Heart right ventricle (tissue), 16 donors: ENCODE measurements at regions not wholly inside any gene's neighbourhood (a gene's known extent, or its start where the extent isn't known, plus 50 kb on each side); places are given as distances from the start of the nearest gene placed in this dataset.
A peak's percentile ranks its signal among the peaks of the same experiment; 100 is the strongest.

Experiments used
- ATAC-seq, 8 donors: fragments of 200-7000 bp; cut with Tn5 transposase; one replicate each; pipeline ENCODE4 v1.9.1; 2020; ENCODE audit warnings: mild to moderate bottlenecking in 8 of 8, moderate library complexity in 8 of 8, moderate number of reproducible peaks in 1 of 8
- DNase-seq, 2 donors: peaks; one replicate each; pipeline ENCODE4 v3.0.0-alpha.2; 2020
- H3K27ac ChIP-seq, 10 donors: fragments of 200-600 bp; sonication (generic) in 2 of 10; one replicate each; pipeline versions ENCODE4 v1.5.0 to v1.8.0; 2020 to 2022; ENCODE audit warnings: mild to moderate bottlenecking in 3 of 10
- H3K27me3 ChIP-seq, 7 donors: fragments of 200-600 bp; one replicate each; pipeline ENCODE4 v1.8.0; 2021 to 2022; ENCODE audit warnings: mild to moderate bottlenecking in 2 of 7
- H3K36me3 ChIP-seq, 9 donors: fragments of 200-600 bp; sonication (generic) in 1 of 9; one replicate each; pipeline versions ENCODE4 v1.5.0 to v1.8.0; 2020 to 2022; ENCODE audit warnings: mild to moderate bottlenecking in 2 of 9
- H3K4me1 ChIP-seq, 9 donors: fragments of 200-600 bp; sonication (generic) in 1 of 9; one replicate each; pipeline versions ENCODE4 v1.5.0 to v1.8.0; 2020 to 2022; ENCODE audit warnings: mild to moderate bottlenecking in 4 of 9
- H3K4me3 ChIP-seq, 10 donors: fragments of 200-600 bp; sonication (generic) in 2 of 10; one replicate each; pipeline versions ENCODE4 v1.5.0 to v1.8.0; 2020 to 2022; ENCODE audit warnings: mild to moderate bottlenecking in 7 of 10, moderate library complexity in 2 of 10
- H3K9me3 ChIP-seq, 11 donors: fragments of 200-600 bp in 10 of 11; sonication (generic) in 2 of 11; one replicate each; pipeline versions ENCODE4 v1.5.0 to v1.8.0; 2013 to 2022; ENCODE audit warnings: mild to moderate bottlenecking in 2 of 11, control low read depth in 1 of 11, moderate library complexity in 1 of 11
- CTCF ChIP-seq, 9 donors: fragments of 200-600 bp; sonication (generic) in 2 of 9; IDR thresholded peaks; one replicate each; pipeline versions ENCODE4 v1.5.0 to v1.8.0; 2021 to 2022; ENCODE audit warnings: antibody characterized with exemption in 9 of 9, mild to moderate bottlenecking in 5 of 9, moderate library complexity in 1 of 9
- WGBS, 2 donors: extraction: QIAGEN DNeasy Blood & Tissue Kit; methylation state at CpG; one replicate each; pipeline ENCODE4 v1.1.7; 2013; ENCODE audit warnings: inconsistent platforms in 1 of 2; 5-methylcytosine and 5-hydroxymethylcytosine counted together
- intact Hi-C, 10 donors: fragments of 100-400 bp; cut with DNase I; formaldehyde crosslinking; loops; one replicate each; pipeline versions ENCODE4 v1.11.1 to v1.14.2; 2022
- donor health status: Arrhythmogenic right ventricular cardiomyopathy.
- donor health status: ischemic (EF 13 %, LVEDD 7.1; RV severe dilation, severe dysfunction).
- donor health status: healthy with polysubstance abuse.
- donor health status: DM: no; HTN: yes; CAD: no.
- donor health status: DM: no; HTN: no; CAD: no.
- donor health status: ischemic (EF 25% LVEDD 6.9; RV normal size, moderate dysfunction).
- donor health status: ischemic (EF 25% LVEDD 5.7; RV mildly dilated, moderate dysfunction).
- donor health status: healthy.
- donor health status: DM: yes; HTN: yes; CAD: no.
- donor health status: Ischemic cardiomyopathy.
- donor health status: ischemic (EF 35%, LVEDD 5.7; RV mildly dilated, moderate dysfunction).
- donor health status: nonischemic (EF 11% LVEDD 7.7; RV severe dilation, severe dysfunction).
- donor health status: DM: yes; HTN: yes; CAD: no.
- donor health status: PGD.
- donor health status: ischemic (EF 29% LVEDD 5.4; RV normal size, mild dysfunction).
- donor health status: nonischemic (EF 23%, LVEDD 6.1; RV moderate dilation, normal function).

DNA sequence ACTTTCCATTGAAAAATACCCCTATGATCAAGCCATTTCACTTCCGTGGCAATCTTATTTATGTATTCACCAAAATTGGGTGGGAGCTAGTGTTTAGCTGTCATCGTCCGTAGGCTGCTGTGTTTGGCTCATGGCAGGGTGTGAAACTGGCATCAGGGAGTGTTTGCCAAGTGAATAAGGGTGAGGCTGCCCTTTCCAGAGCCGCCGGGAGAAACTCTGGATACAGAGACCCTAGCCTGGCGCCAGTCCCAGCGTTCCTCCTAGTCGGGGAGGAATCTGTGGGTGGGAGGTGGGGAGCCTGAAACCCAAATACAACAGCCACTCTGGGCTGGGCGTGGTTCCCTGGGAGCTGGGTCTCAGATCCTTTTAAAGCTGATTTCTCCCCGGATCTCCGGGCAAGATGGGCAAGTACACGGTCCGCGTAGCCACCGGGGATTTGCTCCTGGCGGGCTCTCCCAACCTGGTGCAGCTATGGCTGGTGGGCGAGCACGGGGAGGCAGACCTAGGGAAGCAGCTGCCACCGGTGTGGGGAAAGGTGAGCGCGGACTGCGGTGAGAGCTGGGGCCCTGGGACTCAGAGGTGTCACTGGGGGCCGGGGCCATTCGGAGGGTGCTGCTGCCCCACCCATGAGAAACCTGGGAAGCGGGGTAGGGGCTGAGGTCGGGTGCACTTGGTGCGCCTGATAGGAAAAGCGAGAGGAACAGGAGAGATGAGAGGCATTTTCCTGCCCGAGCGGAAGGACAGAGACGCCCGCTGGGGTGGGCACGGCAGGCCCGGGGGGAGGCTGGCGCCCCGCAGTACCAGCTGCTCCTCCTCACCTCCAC, 62.1 kb upstream of the TEKT1 start:
- no peak overlapping the region for H3K27ac ChIP-seq
- intact Hi-C loops = loop anchor here in 3 of 10 donors (10.0 kb wide), 1 partner anchor 229 kb away; no protein-coding TSS in a partner anchor
- H3K4me3 ChIP-seq = peak overlapping the region in 1 of 10 donors; percentile 20
- ATAC-seq = no peak
- peaks cover 5 to 74% (median 61%) of the 10 kb centered on the region in 7 donors for H3K27me3 ChIP-seq
- H3K9me3 ChIP-seq = peaks cover 0 to 3% (median 0%) of the 10 kb centered on the region in 11 donors
- peaks cover 0 to 9% (median 6%) of the 10 kb centered on the region in 9 donors for H3K4me1 ChIP-seq
- no peak for DNase-seq
- no peak for TF ChIP-seq CTCF (IDR thresholded peaks at IDR 0.05)
- no peaks in the 10 kb centered on the region for H3K36me3 ChIP-seq
- 7 to 13% methylated on average over 36 of the region's 36 CpGs for WGBS, 2 donors

DNA sequence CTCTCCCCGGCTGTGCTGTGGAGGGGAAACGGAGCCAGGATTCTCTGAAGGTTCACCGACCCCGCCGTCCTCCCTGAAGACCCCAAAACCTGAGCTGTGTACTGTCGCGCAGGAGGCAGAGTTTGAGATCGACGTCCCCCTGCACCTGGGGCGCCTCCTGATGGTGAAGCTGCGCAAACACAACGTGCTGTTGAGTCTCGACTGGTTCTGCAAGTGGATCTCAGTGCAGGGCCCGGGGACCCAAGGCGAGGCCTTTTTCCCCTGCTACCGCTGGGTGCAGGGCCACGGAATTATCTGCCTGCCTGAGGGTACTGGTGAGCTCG, 62.6 kb upstream of the TEKT1 start:
- ATAC-seq = no peak
- no peak for DNase-seq
- Histone ChIP-seq H3K9me3 (peaks cover 0 to 3% (median 0%) of the 10 kb centered on the region in 11 donors), H3K4me3 (peak overlapping the region in 1 of 10 donors; percentile 20), H3K36me3 (no peaks in the 10 kb centered on the region), H3K27ac (no peak overlapping the region), H3K27me3 (peaks cover 5 to 78% (median 59%) of the 10 kb centered on the region in 7 donors), H3K4me1 (peaks cover 0 to 9% (median 6%) of the 10 kb centered on the region in 9 donors)
- intact Hi-C loops = loop anchor here in 3 of 10 donors (10.0 kb wide), 1 partner anchor 229 kb away; no protein-coding TSS in a partner anchor
- TF ChIP-seq CTCF (IDR thresholded peaks at IDR 0.05) = peak in 7 of 9 donors; percentile 30 to 57 (median 37)
- 7 to 8% methylated on average over 18 of the region's 18 CpGs for WGBS, 2 donors

DNA sequence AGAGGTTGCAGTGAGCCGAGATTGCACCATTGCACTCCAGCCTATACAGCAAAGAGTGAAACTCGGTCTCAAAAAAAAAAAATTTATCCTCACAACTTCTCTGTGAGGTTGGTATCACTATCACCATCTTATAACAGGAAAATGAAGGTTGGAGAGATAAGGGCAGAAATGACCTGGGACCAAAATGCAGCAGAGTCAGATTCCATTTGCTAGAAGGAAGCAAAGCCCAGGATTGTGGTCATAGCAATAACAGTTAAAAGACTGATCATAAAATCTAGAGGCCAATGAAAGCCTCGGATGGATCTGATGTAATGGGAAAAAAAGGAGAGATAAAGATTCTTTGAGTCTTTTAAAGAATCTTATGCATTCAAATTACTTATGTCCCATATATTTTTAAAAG, 69.6 kb upstream of the TEKT1 start:
- Histone ChIP-seq H3K36me3 (no peaks in the 10 kb centered on the region), H3K9me3 (no peaks in the 10 kb centered on the region), H3K27ac (no peak overlapping the region), H3K4me1 (no peaks in the 10 kb centered on the region), H3K27me3 (peaks cover 0 to 24% (median 16%) of the 10 kb centered on the region in 7 donors), H3K4me3 (no peak overlapping the region)
- no peak for ATAC-seq
- no peak for DNase-seq
- WGBS, 2 donors = 83 to 89% methylated on average over 3 of the region's 3 CpGs
- TF ChIP-seq CTCF (IDR thresholded peaks at IDR 0.05) = no peak
- intact Hi-C loops = loop anchor here in 1 of 10 donors (10.0 kb wide), 1 partner anchor 234 kb away; no protein-coding TSS in a partner anchor

DNA sequence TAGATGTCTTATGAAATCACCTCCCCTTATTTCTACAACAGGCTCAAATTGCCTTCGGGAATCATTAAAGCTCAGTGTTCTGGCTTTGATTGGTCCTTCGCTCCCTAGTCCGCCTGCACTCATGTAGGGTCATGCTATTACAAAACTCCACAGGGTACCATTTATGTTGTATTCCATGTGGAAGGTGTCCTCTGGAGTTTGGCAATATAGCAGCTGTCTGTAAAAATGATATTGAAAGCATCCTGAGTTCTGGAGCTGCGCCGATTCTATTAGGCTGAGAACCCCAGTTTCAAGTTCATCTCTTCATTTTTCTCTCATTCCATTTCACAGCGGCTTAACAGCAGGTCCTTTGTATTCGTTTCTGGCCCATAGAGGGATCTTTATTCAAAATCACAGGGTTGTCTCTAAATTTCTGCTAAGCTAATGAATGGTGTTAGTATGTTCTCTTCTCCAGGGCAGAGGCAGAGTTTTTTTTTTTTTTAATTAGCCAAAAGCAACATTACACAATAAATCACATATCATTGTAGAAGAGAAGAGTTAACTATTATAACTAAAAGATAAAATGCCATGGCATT, 71.9 kb upstream of the TEKT1 start:
- DNase-seq = no peak
- Histone ChIP-seq H3K9me3 (no peaks in the 10 kb centered on the region), H3K27ac (no peak overlapping the region), H3K27me3 (peaks cover 0 to 8% (median 0%) of the 10 kb centered on the region in 7 donors), H3K4me1 (no peaks in the 10 kb centered on the region), H3K4me3 (no peak overlapping the region), H3K36me3 (no peaks in the 10 kb centered on the region)
- 87 to 90% methylated on average over 7 of the region's 7 CpGs for WGBS, 2 donors
- no peak for ATAC-seq
- TF ChIP-seq CTCF (IDR thresholded peaks at IDR 0.05) = no peak
- intact Hi-C loops = loop anchor here in 1 of 10 donors (10.0 kb wide), 1 partner anchor 231 kb away; no protein-coding TSS in a partner anchor
